ENCODE measurements at regions not wholly inside any gene's neighbourhood (a gene's known extent, or its start where the extent isn't known, plus 50 kb on each side); places are given as distances from the start of the nearest gene placed in this dataset.

DNA sequence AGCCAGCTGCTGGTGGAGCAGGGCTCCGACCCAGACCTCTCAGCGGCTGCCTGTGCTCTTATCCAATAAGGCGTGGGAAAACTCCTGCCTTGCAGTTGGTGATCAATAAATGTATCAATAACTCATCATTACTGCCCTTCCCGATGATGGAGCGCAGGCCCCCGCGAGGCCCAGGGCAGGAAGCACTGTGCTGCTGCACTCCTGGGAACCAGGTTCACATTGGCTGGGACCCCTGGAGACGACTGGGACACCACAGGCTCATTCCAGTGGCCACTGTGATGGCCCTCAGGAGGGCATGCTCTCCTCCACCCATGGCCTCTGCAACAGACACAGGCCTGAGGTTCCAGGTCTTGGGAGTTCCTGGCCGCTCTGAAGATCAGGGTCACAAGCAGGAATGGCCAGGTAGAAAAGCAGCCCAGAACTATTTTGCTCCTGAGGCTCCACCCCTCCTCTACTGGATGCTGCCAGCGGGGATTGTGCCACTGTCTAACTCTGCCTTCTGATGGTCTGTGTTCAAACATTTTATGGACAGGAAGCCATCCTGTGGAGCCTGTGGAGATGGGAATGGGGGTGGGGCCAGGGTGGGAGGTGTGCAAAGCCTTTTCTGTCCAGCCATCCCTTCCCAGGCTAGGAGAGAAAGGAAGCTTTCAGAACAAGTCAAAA is 287.4 kb upstream of the ZMIZ1 start:
- DNase-seq (peak in 1 of 6 donors; percentile 34), FAIRE-seq (no peak), ATAC-seq (no peak)
- 82 to 84% methylated on average over 10 of the region's 10 CpGs for WGBS, 2 donors
- TF ChIP-seq, protein P1, sequence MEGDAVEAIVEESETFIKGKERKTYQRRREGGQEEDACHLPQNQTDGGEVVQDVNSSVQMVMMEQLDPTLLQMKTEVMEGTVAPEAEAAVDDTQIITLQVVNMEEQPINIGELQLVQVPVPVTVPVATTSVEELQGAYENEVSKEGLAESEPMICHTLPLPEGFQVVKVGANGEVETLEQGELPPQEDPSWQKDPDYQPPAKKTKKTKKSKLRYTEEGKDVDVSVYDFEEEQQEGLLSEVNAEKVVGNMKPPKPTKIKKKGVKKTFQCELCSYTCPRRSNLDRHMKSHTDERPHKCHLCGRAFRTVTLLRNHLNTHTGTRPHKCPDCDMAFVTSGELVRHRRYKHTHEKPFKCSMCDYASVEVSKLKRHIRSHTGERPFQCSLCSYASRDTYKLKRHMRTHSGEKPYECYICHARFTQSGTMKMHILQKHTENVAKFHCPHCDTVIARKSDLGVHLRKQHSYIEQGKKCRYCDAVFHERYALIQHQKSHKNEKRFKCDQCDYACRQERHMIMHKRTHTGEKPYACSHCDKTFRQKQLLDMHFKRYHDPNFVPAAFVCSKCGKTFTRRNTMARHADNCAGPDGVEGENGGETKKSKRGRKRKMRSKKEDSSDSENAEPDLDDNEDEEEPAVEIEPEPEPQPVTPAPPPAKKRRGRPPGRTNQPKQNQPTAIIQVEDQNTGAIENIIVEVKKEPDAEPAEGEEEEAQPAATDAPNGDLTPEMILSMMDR (IDR thresholded peaks at IDR 0.05): no peak
- H3K27me3 ChIP-seq: no peaks in the 10 kb centered on the region
- no peak overlapping the region for H3K4me3 ChIP-seq
- H3K36me3 ChIP-seq: no peaks in the 10 kb centered on the region
- no peak overlapping the region for H3K27ac ChIP-seq
- H3K9me3 ChIP-seq: no peaks in the 10 kb centered on the region
- H3K4me1 ChIP-seq: peaks cover 0 to 3% (median 0%) of the 10 kb centered on the region in 3 donors
- intact Hi-C loops (cut with DNase I): no loop called here

DNA sequence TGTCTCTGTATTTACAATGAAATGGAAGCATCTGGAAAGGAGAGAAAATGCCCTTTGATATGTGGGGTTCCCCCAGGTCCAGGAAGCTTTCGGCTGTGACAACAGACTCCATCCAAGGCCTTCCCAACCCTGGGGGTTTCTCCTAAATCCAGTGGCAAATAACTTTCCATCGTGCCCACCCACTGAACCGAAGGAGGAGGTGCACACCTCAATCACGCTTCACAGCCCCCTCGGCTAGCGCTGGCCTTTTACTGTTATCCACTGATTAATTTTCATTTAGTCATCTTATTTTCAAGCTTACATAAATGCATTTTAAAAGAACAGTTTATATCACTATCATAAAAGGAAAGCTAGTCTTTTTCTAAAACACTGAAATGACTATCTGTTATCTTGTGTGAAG is 286.8 kb upstream of the ZMIZ1 start:
- no peak for FAIRE-seq
- intact Hi-C loops (cut with DNase I): no loop called here

DNA sequence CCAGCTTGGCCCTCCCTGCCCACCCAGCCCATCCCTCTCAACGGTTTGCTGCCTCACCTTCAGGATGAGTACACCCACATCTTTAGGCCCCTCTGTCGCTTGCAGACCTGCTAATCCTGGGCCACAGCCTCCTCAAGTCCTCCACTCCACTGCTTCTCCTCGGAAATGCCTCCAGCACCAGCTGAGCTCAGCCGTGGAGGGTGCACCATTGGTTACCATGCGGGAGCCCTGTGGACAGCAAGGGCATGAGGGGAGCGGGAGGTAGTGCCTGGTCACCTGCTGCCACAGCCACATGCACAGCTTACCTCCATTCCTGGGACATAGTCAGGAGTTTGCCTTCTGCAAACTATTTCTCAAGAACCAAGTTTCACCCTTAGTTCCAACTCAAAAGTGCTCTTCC is 286.3 kb upstream of the ZMIZ1 start:
- ATAC-seq (no peak), DNase-seq (peak in 1 of 6 donors; percentile 50), FAIRE-seq (no peak)
- WGBS, 2 donors: 91 to 94% methylated on average over 6 of the region's 6 CpGs
- H3K4me1 ChIP-seq: peaks cover 0 to 8% (median 0%) of the 10 kb centered on the region in 3 donors
- intact Hi-C loops (cut with DNase I): no loop called here
- H3K27me3 ChIP-seq: no peaks in the 10 kb centered on the region
- H3K27ac ChIP-seq: no peak overlapping the region
- H3K36me3 ChIP-seq: no peaks in the 10 kb centered on the region
- no peak overlapping the region for H3K4me3 ChIP-seq
- TF ChIP-seq, protein P1 (IDR thresholded peaks at IDR 0.05): no peak
- no peaks in the 10 kb centered on the region for H3K9me3 ChIP-seq

More for the DNA sequence above, 286.8 kb upstream of the ZMIZ1 start:
- Histone ChIP-seq H3K27me3 (no peaks in the 10 kb centered on the region), H3K9me3 (no peaks in the 10 kb centered on the region), H3K36me3 (no peaks in the 10 kb centered on the region), H3K4me3 (no peak overlapping the region), H3K4me1 (peaks cover 0 to 7% (median 0%) of the 10 kb centered on the region in 3 donors), H3K27ac (no peak overlapping the region)
- WGBS, 2 donors: 85 to 88% methylated on average over 6 of the region's 6 CpGs
- ATAC-seq (no peak), DNase-seq (peak in 1 of 6 donors; percentile 30)
- TF ChIP-seq, protein P1 (IDR thresholded peaks at IDR 0.05): no peak

DNA sequence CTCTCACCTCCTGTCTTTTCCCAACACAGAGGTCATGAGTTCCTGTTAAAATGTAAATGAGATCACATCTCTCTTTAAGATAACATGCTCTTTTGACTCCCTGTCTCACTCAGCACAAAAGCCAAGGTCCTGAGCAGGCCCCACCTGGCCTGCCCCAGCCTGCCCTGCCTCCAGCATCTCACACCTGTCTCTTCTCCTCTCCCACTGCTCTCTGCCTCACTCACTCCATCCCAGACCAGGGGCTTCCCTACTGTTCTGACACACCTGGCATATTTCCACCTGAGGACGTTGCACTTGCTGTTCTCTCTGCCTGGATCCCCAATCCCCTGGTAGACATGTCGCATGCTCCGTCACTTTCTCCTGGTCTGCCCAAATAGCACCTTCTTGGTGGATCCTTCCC is 285.0 kb upstream of the ZMIZ1 start:
- no peak for DNase-seq
- no peak for ATAC-seq

DNA sequence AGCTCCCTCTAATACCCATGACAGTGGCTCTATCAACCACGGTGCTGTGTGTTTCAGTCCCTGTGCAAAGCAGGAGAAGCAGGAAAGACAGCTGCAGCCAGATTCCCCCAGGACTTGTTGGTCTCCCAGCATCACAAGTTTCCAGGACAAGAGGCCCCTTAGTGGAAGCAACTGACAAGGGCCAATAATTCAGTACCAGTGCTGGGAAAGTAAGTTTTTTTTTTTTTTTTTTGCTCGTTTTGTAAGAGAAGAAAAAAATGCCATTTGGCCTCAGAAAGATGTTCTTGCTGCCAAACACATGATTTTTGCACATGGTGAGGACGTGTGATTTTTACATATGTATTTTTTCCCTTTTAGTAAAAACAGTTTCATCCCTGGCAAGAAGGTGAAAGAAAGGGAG is 284.2 kb upstream of the ZMIZ1 start:
- TF ChIP-seq, protein P1 (IDR thresholded peaks at IDR 0.05): no peak
- FAIRE-seq: no peak
- no peaks in the 10 kb centered on the region for H3K27me3 ChIP-seq
- no peak for DNase-seq
- peaks cover 0 to 5% (median 0%) of the 10 kb centered on the region in 3 donors for H3K4me1 ChIP-seq
- WGBS, 2 donors: 56 to 80% methylated on average over 3 of the region's 3 CpGs
- no peak overlapping the region for H3K4me3 ChIP-seq
- no peak for ATAC-seq
- H3K36me3 ChIP-seq: no peaks in the 10 kb centered on the region
- intact Hi-C loops (cut with DNase I): no loop called here
- no peaks in the 10 kb centered on the region for H3K9me3 ChIP-seq
- no peak overlapping the region for H3K27ac ChIP-seq

More for the DNA sequence above, 285.0 kb upstream of the ZMIZ1 start:
- Histone ChIP-seq H3K27me3 (no peaks in the 10 kb centered on the region), H3K4me1 (peaks cover 0 to 7% (median 0%) of the 10 kb centered on the region in 3 donors), H3K36me3 (no peaks in the 10 kb centered on the region), H3K4me3 (no peak overlapping the region), H3K27ac (no peak overlapping the region), H3K9me3 (no peaks in the 10 kb centered on the region)
- WGBS, 2 donors: 95% methylated on average over 3 of the region's 3 CpGs
- TF ChIP-seq, protein P1 (IDR thresholded peaks at IDR 0.05): no peak
- intact Hi-C loops (cut with DNase I): no loop called here
- FAIRE-seq: no peak

Measured in pancreas (tissue), 10 donors.